ENCODE measurements at regions not wholly inside any gene's neighbourhood (a gene's known extent, or its start where the extent isn't known, plus 50 kb on each side); places are given as distances from the start of the nearest gene placed in this dataset.
"Not testable (repeated sequence)": the region's sequence is repeated elsewhere in the genome, so short reads cannot be mapped to it uniquely, and the experiment has no call there.

DNA sequence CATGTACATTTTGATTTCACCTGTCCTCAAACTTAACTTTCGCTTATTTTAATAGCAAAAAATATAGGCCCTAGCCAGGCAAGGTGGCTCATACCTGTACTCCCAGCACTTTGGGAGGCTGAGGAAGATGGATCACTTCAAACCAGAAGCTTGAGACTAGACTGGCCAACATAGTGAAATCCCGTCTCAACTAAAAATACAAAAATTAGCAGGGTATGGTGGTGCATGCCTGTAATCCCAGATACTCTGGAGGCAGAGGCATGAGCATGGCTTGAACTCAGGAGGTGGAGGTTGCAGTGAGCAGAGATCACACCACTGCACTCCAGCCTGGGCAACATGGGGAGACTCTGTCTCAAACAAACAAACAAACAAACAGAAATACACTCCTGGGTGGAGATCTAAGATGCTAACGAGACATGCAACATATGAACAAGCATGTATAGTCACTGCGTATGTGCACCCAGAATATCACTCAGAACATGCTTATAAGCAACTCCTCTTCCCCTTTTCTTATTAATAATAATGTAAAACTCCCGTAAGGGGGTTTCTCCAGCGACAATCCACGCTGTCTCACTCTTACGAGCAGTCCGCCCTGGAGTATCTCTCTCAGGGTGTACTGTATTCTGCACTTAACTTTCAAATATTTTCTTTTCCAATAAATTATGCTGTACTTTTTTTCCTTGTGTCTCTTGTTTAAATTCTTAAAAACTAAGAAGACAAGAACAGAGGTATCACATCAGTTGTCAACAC lies 4144.9 kb upstream of the TPTE start:
- TF ChIP-seq, protein P1, sequence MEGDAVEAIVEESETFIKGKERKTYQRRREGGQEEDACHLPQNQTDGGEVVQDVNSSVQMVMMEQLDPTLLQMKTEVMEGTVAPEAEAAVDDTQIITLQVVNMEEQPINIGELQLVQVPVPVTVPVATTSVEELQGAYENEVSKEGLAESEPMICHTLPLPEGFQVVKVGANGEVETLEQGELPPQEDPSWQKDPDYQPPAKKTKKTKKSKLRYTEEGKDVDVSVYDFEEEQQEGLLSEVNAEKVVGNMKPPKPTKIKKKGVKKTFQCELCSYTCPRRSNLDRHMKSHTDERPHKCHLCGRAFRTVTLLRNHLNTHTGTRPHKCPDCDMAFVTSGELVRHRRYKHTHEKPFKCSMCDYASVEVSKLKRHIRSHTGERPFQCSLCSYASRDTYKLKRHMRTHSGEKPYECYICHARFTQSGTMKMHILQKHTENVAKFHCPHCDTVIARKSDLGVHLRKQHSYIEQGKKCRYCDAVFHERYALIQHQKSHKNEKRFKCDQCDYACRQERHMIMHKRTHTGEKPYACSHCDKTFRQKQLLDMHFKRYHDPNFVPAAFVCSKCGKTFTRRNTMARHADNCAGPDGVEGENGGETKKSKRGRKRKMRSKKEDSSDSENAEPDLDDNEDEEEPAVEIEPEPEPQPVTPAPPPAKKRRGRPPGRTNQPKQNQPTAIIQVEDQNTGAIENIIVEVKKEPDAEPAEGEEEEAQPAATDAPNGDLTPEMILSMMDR (IDR thresholded peaks at IDR 0.05; ENCODE audit: low read length) = not testable (repeated sequence)
- not testable (repeated sequence) for TF ChIP-seq EZH2 (optimal IDR thresholded peaks at IDR 0.05; ENCODE audit: low read depth, low read length)

Data from MM.1S (cell line).